Activated CD4-positive, alpha-beta T cell treated with anti-CD3 and anti-CD28 coated beads for 48 hours (primary cell): ENCODE measurements at regions not wholly inside any gene's neighbourhood (a gene's known extent, or its start where the extent isn't known, plus 50 kb on each side); places are given as distances from the start of the nearest gene placed in this dataset.
"Not testable (repeated sequence)": the region's sequence is repeated elsewhere in the genome, so short reads cannot be mapped to it uniquely, and the experiment has no call there.

Experiments
- DNase-seq: peaks from one replicate; pipeline ENCODE4 v3.0.0-alpha.2; 2020

- DNase-seq: no peak
Observed at GRCh38 chrX:147468600-147468999, 443.1 kb upstream of the FMR1 start.

GRCh38 chrX:147476008-147476407 is 435.7 kb upstream of the FMR1 start:
- no peak for DNase-seq

DNA sequence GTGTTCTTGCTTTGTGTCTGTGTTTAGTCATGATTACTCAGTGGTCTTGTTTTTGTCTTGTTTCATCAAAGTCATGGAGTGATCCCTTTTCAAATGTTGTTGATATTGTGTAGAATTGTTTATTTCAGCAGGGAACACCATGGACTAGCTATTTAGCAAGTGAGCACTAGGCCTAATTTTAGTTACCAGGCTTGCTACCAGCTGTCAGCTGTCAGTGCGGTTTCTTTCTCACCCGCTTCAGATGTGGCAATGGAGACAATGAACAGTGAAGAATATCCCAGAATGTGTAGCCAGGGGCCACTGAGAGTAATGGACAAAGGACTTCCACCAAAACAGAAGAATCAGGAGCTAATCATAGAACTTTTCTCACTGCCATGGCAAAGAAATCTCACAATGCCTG is 432.8 kb upstream of the FMR1 start:
- DNase-seq: no peak

GRCh38 chrX:147485207-147485606 is 426.5 kb upstream of the FMR1 start:
- no peak for DNase-seq

- no peak for DNase-seq
Observed at GRCh38 chrX:147494365-147494764, 417.4 kb upstream of the FMR1 start.

- no peak for DNase-seq
Observed at GRCh38 chrX:147498796-147499195, 412.9 kb upstream of the FMR1 start.

GRCh38 chrX:147522981-147523380 is 388.7 kb upstream of the FMR1 start:
- no peak for DNase-seq

DNA sequence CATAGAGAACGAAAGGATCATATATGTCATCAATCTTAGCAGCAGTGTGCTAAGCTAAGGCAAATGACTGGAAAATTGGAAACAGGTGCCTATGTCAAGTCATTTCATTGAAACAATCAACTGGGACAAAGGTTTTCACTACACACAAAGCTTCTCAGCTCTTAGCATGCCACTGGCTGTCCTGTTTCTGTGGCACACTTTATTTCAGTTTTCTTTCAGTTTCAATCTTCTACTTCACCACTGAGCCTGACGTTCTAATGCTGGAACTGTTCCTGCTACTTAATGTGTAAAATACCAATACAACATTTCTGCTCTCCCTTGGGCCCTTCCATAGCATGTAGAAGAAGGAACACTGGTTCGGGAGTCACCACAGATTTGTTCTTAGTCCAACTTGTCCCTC is 378.3 kb upstream of the FMR1 start:
- DNase-seq: no peak

DNA sequence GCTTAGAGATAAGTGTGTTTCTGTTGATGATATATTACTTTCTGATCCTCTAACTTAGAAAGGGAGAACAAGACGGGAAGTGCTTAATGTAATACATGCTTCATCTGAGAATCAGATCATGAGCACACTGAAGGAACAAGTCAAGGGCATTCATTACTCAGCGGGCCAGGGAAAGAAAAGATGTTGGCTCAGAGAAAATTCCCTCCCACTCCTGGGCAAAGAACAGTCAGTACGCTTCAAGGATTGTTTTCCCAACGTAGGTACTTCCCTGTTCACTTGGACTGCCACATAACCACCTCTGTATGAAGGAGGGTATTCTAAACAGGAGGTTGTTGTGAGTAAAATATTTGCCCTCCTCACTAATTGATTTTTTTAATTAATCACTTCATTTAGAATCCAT is 374.5 kb upstream of the FMR1 start:
- no peak for DNase-seq

GRCh38 chrX:147548023-147548422 is 363.7 kb upstream of the FMR1 start:
- DNase-seq: not testable (repeated sequence)

GRCh38 chrX:147550217-147550616 is 361.5 kb upstream of the FMR1 start:
- peak; percentile 8 for DNase-seq

DNA sequence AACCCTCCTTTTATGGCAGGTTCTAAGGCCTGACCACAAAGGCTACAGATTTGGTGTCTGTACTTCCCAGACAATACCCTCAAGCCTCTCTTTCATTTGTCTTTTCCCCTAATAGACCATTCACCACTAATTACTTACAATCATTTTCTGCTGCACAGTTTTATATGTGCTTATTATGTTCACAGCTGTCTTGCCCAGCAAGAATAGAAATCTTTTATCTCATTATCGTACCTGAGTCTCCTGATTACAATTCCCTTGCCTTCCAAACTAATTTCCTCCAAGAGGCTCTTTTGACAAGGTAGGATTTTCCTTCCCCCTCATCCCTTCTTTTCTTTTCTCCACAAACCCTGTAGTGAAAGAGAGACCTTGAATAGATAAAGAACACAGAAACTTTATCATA is 352.5 kb upstream of the FMR1 start:
- no peak for DNase-seq

- no peak for DNase-seq
Observed at GRCh38 chrX:147565237-147565636, 346.5 kb upstream of the FMR1 start.

- no peak for DNase-seq
Observed at GRCh38 chrX:147570483-147570882, 341.2 kb upstream of the FMR1 start.

DNA sequence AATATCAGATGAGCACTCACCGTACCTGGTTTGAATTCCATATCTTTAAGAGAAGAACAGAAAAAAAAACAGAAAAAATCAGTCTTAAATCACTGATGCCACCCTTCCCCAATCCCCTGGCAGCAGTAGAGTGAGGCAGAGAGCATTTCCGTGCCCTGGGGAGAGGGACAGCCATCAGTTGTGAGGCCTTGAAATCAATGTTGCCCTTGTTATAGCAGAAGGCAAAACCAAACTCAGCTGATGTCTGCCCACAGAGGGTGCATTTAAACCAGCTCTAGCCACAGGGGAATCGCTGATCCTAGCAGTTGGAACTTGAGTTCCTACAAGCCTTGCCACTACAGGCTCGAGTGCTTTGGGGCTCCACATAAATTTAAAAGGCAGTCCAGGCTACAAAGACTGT is 338.5 kb upstream of the FMR1 start:
- no peak for DNase-seq

- no peak for DNase-seq
Observed at GRCh38 chrX:147602176-147602696, 309.5 kb upstream of the FMR1 start.

- no peak for DNase-seq
Observed at GRCh38 chrX:147626605-147627004, 285.1 kb upstream of the FMR1 start.

DNA sequence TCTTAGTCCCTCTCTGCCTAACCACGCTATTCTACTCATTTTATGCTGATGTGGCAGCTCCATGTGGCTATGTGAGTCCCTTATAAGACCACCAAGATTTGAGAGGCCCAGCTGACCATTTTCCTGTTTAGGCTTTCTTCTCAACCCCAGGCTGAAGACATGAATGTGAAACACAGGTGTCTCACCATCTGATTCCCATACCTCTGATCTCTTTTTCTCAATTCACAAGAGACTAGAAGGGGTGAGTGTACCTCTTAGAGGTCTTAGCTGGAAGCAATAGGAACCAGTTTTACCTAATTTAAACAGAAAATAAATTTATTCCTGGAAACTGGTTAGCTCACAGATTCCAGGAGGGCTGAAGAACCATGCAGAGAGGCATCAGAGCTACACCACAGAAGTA is 276.5 kb upstream of the FMR1 start:
- no peak for DNase-seq

GRCh38 chrX:147637190-147637589 is 274.5 kb upstream of the FMR1 start:
- no peak for DNase-seq

- DNase-seq: no peak
Observed at GRCh38 chrX:147646949-147647723, 264.6 kb upstream of the FMR1 start.

DNA sequence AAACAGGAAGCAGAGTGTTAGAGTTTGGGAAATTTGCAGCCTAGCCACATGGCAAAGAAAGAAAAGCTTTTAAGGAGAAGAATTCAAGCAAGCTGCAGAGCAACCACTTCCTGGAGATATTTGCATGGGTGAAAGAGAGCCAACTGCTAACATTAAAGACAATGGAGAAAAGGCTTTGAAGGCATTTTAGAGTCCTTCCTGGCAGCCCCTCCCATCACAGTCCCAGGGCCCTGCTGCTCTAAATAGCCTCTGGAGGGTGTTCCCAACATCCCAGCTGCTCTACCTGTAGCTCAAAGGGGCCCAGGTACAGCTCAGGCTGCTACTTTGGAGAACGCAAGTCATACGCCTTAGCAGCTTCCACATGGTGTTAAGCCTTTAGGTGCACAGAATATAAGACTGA is 235.9 kb upstream of the FMR1 start:
- DNase-seq: no peak

DNA sequence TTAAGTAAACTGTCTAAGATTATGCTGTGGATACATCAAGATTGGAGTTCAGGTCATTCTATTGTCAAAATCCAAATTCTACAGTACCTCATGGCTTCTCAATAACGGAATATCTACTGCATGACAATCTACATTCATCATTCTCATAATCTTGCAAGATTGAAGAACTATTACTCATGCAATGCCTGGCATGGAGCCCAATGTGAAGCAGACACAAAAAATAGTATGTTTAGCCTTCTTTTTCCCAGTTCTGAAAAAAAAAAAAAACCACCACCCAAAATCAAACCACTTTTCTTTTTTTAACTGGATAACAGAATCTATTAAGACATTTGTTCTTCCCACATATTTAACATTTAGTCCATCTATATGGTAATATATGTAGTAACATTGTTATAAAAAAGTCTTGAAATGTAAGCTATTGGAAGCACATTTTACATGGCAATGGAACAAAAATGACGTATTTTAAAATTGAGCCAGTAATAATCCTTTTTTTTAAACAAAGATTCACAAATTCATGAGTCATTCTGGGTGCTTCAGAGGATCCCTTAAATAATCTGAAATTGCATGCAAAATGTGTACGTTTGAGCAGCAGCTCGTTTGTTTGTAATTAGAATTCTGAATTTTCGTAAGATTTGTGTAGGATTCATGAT is 232.2 kb upstream of the FMR1 start:
- DNase-seq: no peak

- DNase-seq: no peak
Observed at GRCh38 chrX:147680251-147680650, 231.5 kb upstream of the FMR1 start.

DNA sequence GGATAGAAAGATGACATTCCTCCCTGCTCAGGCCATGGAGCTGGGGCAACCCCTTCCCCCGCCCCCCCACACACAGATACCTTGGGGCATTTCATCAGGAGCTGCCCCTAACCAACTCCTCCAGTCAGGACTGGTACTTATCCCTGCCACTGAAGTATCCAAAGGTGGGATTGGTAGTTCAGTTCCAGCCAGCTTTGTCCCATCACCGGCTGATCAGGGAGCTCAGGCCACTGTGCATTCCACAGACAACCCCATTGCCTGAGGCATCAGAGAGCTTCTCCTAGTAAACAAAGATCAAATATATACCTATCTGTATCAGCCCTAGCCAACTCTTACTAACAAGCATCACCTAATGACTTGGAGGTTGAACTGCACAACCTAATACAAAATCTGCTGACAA is 218.2 kb upstream of the FMR1 start:
- DNase-seq: no peak

DNA sequence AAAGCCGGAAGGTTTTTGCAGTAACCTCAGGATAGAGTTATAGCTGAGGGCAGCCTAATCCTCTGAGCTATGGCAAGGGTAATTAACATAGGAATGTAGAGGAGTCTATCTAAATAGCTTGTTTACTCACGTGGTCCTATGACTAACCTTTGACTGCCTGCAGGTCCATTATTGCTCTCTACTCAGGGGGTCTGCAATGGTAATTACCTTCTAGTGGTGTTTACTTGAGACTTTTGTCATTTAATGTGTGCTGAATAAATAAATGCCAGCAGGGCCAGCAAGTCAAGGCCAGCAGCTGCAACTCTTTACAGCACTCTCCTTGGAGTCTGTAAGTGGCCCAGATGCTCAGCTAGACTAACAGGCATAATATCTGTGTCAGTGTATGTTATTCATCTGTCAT is 212.7 kb upstream of the FMR1 start:
- DNase-seq: no peak
